Testis (tissue), 2 donors: ENCODE measurements at regions not wholly inside any gene's neighbourhood (a gene's known extent, or its start where the extent isn't known, plus 50 kb on each side); places are given as distances from the start of the nearest gene placed in this dataset.
"Not testable (repeated sequence)": the region's sequence is repeated elsewhere in the genome, so short reads cannot be mapped to it uniquely, and the experiment has no call there.

Experiments
- DNase-seq: peaks from one replicate; pipeline ENCODE4 v3.0.0-alpha.2; 2019
- H3K27ac ChIP-seq, 2 donors: fragments of 200-600 bp; sonication (generic); one replicate each; pipeline ENCODE4 v1.5.1; 2019
- H3K27me3 ChIP-seq: fragments of 200-600 bp; sonication (generic); one replicate; pipeline ENCODE4 v1.5.1; 2019
- H3K36me3 ChIP-seq: fragments of 200-600 bp; sonication (generic); one replicate; pipeline ENCODE4 v1.5.1; 2017; ENCODE audit warnings: low read depth; ENCODE audit errors: missing control alignments
- H3K4me1 ChIP-seq: fragments of 200-600 bp; sonication (generic); one replicate; pipeline ENCODE4 v1.5.1; 2019
- H3K4me3 ChIP-seq, 2 donors: fragments of 200-600 bp; sonication (generic); one replicate each; pipeline ENCODE4 v1.5.1; 2017 to 2019
- H3K9me3 ChIP-seq: fragments of 200-600 bp; sonication (generic); one replicate; pipeline ENCODE4 v1.5.1; 2017
- CTCF ChIP-seq, 3 experiments: fragments of 450-650 bp in 2 of 3; fragments of 200-600 bp in 1 of 3; sonication (generic) in 1 of 3; IDR thresholded peaks; one replicate each; pipeline ENCODE4 v1.5.1; 2016 to 2019; ENCODE audit warnings: antibody characterized with exemption in 3 of 3, mild to moderate bottlenecking in 2 of 3, moderate library complexity in 1 of 3
- POLR2A ChIP-seq: fragments of 450-650 bp; IDR thresholded peaks from one replicate; pipeline ENCODE4 v1.6.1; 2017; ENCODE audit warnings: antibody characterized with exemption, mild to moderate bottlenecking, moderate library complexity
- WGBS, 2 donors: methylation state at CpG; one replicate each; pipeline ENCODE4 v1.1.5; 2018; 5-methylcytosine and 5-hydroxymethylcytosine counted together
- intact Hi-C: fragments of 100-400 bp; cut with DNase I; formaldehyde crosslinking; loops from one replicate; pipeline ENCODE4 v1.15.1; 2023; ENCODE audit warnings: low total_unique reads

GRCh38 chr5:108561416-108562204, 179.7 kb upstream of the FBXL17 start:
- Histone ChIP-seq H3K9me3 (no peaks in the 10 kb centered on the region), H3K4me1 (no peaks in the 10 kb centered on the region), H3K36me3 (no peaks in the 10 kb centered on the region), H3K27ac (no peak overlapping the region), H3K27me3 (no peaks in the 10 kb centered on the region), H3K4me3 (no peak overlapping the region)
- DNase-seq, result no peak
- intact Hi-C loops, result no loop called here
- no peak for TF ChIP-seq POLR2A
- no peak for TF ChIP-seq CTCF (IDR thresholded peaks at IDR 0.05)
- WGBS, 2 donors, result 89 to 92% methylated on average over 2 of the region's 2 CpGs

- no peaks in the 10 kb centered on the region for H3K36me3 ChIP-seq
- H3K27ac ChIP-seq, result no peak overlapping the region
- TF ChIP-seq CTCF (IDR thresholded peaks at IDR 0.05) (no peak), POLR2A (no peak)
- intact Hi-C loops, result no loop called here
- 44 to 68% methylated on average over 1 of the region's 1 CpG for WGBS, 2 donors
- H3K9me3 ChIP-seq, result no peaks in the 10 kb centered on the region
- no peaks in the 10 kb centered on the region for H3K27me3 ChIP-seq
- H3K4me3 ChIP-seq, result no peak overlapping the region
- H3K4me1 ChIP-seq, result no peaks in the 10 kb centered on the region
- no peak for DNase-seq
Observed at GRCh38 chr5:108560581-108560980, 178.7 kb upstream of the FBXL17 start.

- DNase-seq, result no peak
- Histone ChIP-seq H3K27me3 (no peaks in the 10 kb centered on the region), H3K9me3 (no peaks in the 10 kb centered on the region), H3K4me1 (no peaks in the 10 kb centered on the region), H3K36me3 (no peaks in the 10 kb centered on the region), H3K4me3 (no peak overlapping the region), H3K27ac (no peak overlapping the region)
- TF ChIP-seq POLR2A (no peak), CTCF (IDR thresholded peaks at IDR 0.05) (no peak)
- 40 to 74% methylated on average over 2 of the region's 2 CpGs for WGBS, 2 donors
- intact Hi-C loops, result no loop called here
Observed at GRCh38 chr5:108560166-108560565, 178.3 kb upstream of the FBXL17 start.

DNA sequence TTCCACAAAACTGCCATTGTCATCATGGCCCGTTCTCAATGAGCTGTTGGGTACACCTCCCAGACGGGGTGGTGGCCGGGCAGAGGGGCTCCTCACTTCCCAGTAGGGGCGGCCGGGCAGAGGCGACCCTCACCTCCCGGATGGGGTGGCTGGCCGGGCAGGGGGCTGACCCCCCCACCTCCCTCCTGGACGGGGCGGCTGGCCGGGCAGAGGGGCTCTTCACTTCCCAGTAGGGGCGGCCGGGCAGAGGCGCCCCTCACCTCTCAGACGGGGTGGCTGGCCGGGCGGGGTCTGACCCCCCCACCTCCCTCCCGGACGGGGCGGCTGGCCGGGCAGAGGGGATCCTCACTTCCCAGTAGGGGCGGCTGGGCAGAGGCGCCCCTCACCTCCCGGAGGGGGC, 176.9 kb upstream of the FBXL17 start:
- intact Hi-C loops, H3K27me3 ChIP-seq, DNase-seq, H3K4me1 ChIP-seq, H3K4me3 ChIP-seq, H3K27ac ChIP-seq, H3K9me3 ChIP-seq, H3K36me3 ChIP-seq: not testable (repeated sequence)
- WGBS, 2 donors, result no CpG with 5 or more reads among the region's 24 CpGs

DNA sequence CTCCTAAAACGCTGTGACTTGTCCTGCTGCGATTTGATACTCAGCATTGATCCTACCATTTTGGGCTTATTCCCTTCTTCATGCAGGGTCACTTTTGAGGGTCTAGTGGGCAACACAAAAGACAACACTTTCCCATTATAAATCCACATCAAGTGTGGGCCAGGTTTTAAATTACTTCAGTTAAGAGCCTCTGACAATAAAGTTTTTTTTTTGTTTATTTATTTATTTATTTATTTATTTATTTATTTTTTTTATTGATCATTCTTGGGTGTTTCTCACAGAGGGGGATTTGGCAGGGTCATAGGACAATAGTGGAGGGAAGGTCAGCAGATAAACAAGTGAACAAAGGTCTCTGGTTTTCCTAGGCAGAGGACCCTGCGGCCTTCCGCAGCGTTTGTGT, 176.2 kb upstream of the FBXL17 start:
- H3K36me3 ChIP-seq, H3K9me3 ChIP-seq, H3K4me3 ChIP-seq, H3K27me3 ChIP-seq, intact Hi-C loops, H3K4me1 ChIP-seq, DNase-seq, H3K27ac ChIP-seq: not testable (repeated sequence)
- WGBS, 2 donors, result 69 to 92% methylated on average over 2 of the region's 5 CpGs

GRCh38 chr5:108557686-108558085, 175.8 kb upstream of the FBXL17 start:
- intact Hi-C loops, result no loop called here
- Histone ChIP-seq H3K9me3 (no peaks in the 10 kb centered on the region), H3K36me3 (no peaks in the 10 kb centered on the region), H3K27me3 (no peaks in the 10 kb centered on the region), H3K27ac (no peak overlapping the region), H3K4me3 (no peak overlapping the region), H3K4me1 (no peaks in the 10 kb centered on the region)
- no peak for DNase-seq
- WGBS, 2 donors, result 84 to 86% methylated on average over 2 of the region's 2 CpGs
- TF ChIP-seq POLR2A (no peak), CTCF (IDR thresholded peaks at IDR 0.05) (no peak)
